ENCODE measurements at regions not wholly inside any gene's neighbourhood (a gene's known extent, or its start where the extent isn't known, plus 50 kb on each side); places are given as distances from the start of the nearest gene placed in this dataset.
"Not testable (repeated sequence)": the region's sequence is repeated elsewhere in the genome, so short reads cannot be mapped to it uniquely, and the experiment has no call there.

- no peak for DNase-seq (ENCODE audit: low read depth)
- TF ChIP-seq CTCF (IDR thresholded peaks at IDR 0.05; ENCODE audit: insufficient read depth, low read depth, low read length, missing control alignments): no peak
- H3K4me3 ChIP-seq (ENCODE audit: low read depth, low read length): no peak overlapping the region
Measured at GRCh38 chr10:44752451-44753441, 158.4 kb upstream of the TMEM72 start.

GRCh38 chr10:44754355-44754754 lies 156.8 kb upstream of the TMEM72 start:
- H3K4me3 ChIP-seq (ENCODE audit: low read depth, low read length); DNase-seq (ENCODE audit: low read depth): not testable (repeated sequence)

- no peak overlapping the region for H3K4me3 ChIP-seq (ENCODE audit: low read depth, low read length)
- no peak for DNase-seq (ENCODE audit: low read depth)
- no peak for TF ChIP-seq CTCF (IDR thresholded peaks at IDR 0.05; ENCODE audit: insufficient read depth, low read depth, low read length, missing control alignments)
Measured at GRCh38 chr10:44755481-44755880, 155.7 kb upstream of the TMEM72 start.

- no peak for TF ChIP-seq CTCF (IDR thresholded peaks at IDR 0.05; ENCODE audit: insufficient read depth, low read depth, low read length, missing control alignments)
- H3K4me3 ChIP-seq (ENCODE audit: low read depth, low read length): no peak overlapping the region
- DNase-seq (ENCODE audit: low read depth): no peak
Measured at GRCh38 chr10:44756216-44756615, 154.9 kb upstream of the TMEM72 start.

GRCh38 chr10:44757551-44758205 lies 153.5 kb upstream of the TMEM72 start:
- no peak for TF ChIP-seq CTCF (IDR thresholded peaks at IDR 0.05; ENCODE audit: insufficient read depth, low read depth, low read length, missing control alignments)
- H3K4me3 ChIP-seq (ENCODE audit: low read depth, low read length): no peak overlapping the region
- no peak for DNase-seq (ENCODE audit: low read depth)

- no peak for TF ChIP-seq CTCF (IDR thresholded peaks at IDR 0.05; ENCODE audit: insufficient read depth, low read depth, low read length, missing control alignments)
- no peak overlapping the region for H3K4me3 ChIP-seq (ENCODE audit: low read depth, low read length)
- DNase-seq (ENCODE audit: low read depth): no peak
Measured at GRCh38 chr10:44759122-44759521, 152.0 kb upstream of the TMEM72 start.

- TF ChIP-seq CTCF (IDR thresholded peaks at IDR 0.05; ENCODE audit: insufficient read depth, low read depth, low read length, missing control alignments): no peak
- no peak overlapping the region for H3K4me3 ChIP-seq (ENCODE audit: low read depth, low read length)
- DNase-seq (ENCODE audit: low read depth): no peak
Measured at GRCh38 chr10:44760513-44760912, 150.6 kb upstream of the TMEM72 start.
